ENCODE measurements at regions not wholly inside any gene's neighbourhood (a gene's known extent, or its start where the extent isn't known, plus 50 kb on each side); places are given as distances from the start of the nearest gene placed in this dataset.
"Not testable (repeated sequence)": the region's sequence is repeated elsewhere in the genome, so short reads cannot be mapped to it uniquely, and the experiment has no call there.

DNA sequence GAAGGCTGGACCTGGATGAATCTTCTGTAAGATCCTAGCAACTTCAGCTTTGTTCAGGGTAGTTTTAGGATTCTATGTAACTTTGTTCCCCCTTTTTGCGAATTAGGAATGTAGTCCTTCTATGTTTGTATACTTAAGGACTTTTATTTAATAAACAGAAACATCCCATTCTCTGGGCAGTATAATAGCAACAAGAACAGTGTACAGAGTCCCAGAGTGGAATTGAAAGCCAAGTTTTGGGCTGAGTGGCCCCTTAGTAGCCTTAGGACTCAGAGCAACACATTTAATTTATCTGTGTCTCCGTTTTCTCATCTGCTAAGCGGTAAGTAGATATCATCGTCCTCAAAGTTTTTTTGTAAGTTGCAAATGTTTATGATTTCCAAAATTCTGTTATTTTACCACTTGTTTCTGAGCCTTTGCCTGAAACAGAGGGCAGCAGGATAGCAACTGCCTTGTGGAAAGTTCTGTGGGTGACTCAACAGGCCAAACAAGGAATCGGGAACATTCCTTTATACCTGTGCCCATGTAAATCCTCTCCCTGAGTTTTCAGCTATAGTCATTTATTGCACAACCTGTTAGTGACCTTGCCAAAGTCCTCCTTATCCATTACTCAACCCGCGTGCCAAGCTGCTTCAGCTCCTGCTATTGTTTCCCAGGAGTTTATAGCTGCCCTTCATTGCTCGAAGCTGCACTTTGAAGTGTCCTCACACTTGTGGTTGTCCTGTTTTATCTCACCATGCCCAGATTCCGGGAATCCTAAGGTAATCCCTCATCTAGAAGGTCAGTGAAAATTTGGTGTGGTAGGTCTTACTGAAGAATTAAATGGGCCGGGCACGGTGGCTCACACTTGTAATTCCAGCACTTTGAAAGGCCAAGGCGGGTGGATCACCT lies 199.1 kb upstream of the AHR start:
- H3K4me2 ChIP-seq (replicated peaks; ENCODE audit: low read depth, low read length, poor library complexity, severe bottlenecking) = no peak overlapping the region

GRCh38 chr7:17099974-17100509 lies 198.4 kb upstream of the AHR start:
- H2AFZ ChIP-seq (ENCODE audit: insufficient read depth, low read depth, low read length, poor library complexity, severe bottlenecking); H3K4me3 ChIP-seq (ENCODE audit: control extremely low read depth in 1 of 5, extremely low read depth in 1 of 5, insufficient read depth in 1 of 5, low read depth in 2 of 5, low read length in 4 of 5); DNase-seq; H3K36me3 ChIP-seq (replicated peaks in 1 of 2; ENCODE audit: control extremely low read depth in 1 of 2, control insufficient read depth in 1 of 2, extremely low read depth in 1 of 2, insufficient read depth in 2 of 2, low read length in 1 of 2); H3K79me2 ChIP-seq (ENCODE audit: control insufficient read depth, insufficient read depth, low read length); CTCF ChIA-PET; H3K4me2 ChIP-seq (replicated peaks; ENCODE audit: low read depth, low read length, poor library complexity, severe bottlenecking); H3K4me3 Mint-ChIP-seq; H3K9me3 ChIP-seq (ENCODE audit: control extremely low read depth in 1 of 3, control insufficient read depth in 2 of 3, insufficient read depth in 1 of 3, low read length in 2 of 3); H3K9me3 Mint-ChIP-seq (ENCODE audit: insufficient read depth); POLR2A ChIA-PET; ATAC-seq (ENCODE audit: low read depth); H3K27me3 ChIP-seq (replicated peaks in 1 of 4; ENCODE audit: control extremely low read depth in 1 of 4, control insufficient read depth in 3 of 4, insufficient read depth in 4 of 4, low read length in 3 of 4); H4K20me1 ChIP-seq (ENCODE audit: control insufficient read depth, insufficient read depth, low read length, poor library complexity, severe bottlenecking); intact Hi-C loops (cut with micrococcal nuclease); H3K27ac ChIP-seq (ENCODE audit: low read length in 2 of 2); H3K9ac ChIP-seq (ENCODE audit: low read length); H3K27me3 Mint-ChIP-seq; H3K27ac Mint-ChIP-seq: not testable (repeated sequence)
- peaks cover 10 to 11% of the 10 kb centered on the region in 2 donors for H3K4me1 ChIP-seq (ENCODE audit: control insufficient read depth in 2 of 2, insufficient read depth in 2 of 2, low read length in 2 of 2)
- peaks cover 15% of the 10 kb centered on the region for H3K4me1 Mint-ChIP-seq
- WGBS (ENCODE audit: insufficient coverage) = no CpG with 5 or more reads among the region's 2 CpGs

More for the DNA sequence above, 199.1 kb upstream of the AHR start:
- no peaks in the 10 kb centered on the region for H3K79me2 ChIP-seq (ENCODE audit: control insufficient read depth, insufficient read depth, low read length)
- H2AFZ ChIP-seq (ENCODE audit: insufficient read depth, low read depth, low read length, poor library complexity, severe bottlenecking) = no peak overlapping the region
- no peaks in the 10 kb centered on the region for H3K9me3 Mint-ChIP-seq (ENCODE audit: insufficient read depth)
- ATAC-seq (ENCODE audit: low read depth) (no peak), DNase-seq (no peak)
- H3K4me1 Mint-ChIP-seq = peaks cover 15% of the 10 kb centered on the region
- no peak overlapping the region for H3K4me3 Mint-ChIP-seq
- H3K36me3 ChIP-seq (replicated peaks in 1 of 2; ENCODE audit: control extremely low read depth in 1 of 2, control insufficient read depth in 1 of 2, extremely low read depth in 1 of 2, insufficient read depth in 2 of 2, low read length in 1 of 2) = no peaks in the 10 kb centered on the region
- H3K27me3 ChIP-seq (replicated peaks in 1 of 4; ENCODE audit: control extremely low read depth in 1 of 4, control insufficient read depth in 3 of 4, insufficient read depth in 4 of 4, low read length in 3 of 4) = no peaks in the 10 kb centered on the region
- no peak for TF ChIP-seq EZH2 (IDR thresholded peaks at IDR 0.05; ENCODE audit: borderline replicate concordance, insufficient read depth, low read depth, low read length, poor library complexity, severe bottlenecking)
- TF ChIP-seq, protein P1, sequence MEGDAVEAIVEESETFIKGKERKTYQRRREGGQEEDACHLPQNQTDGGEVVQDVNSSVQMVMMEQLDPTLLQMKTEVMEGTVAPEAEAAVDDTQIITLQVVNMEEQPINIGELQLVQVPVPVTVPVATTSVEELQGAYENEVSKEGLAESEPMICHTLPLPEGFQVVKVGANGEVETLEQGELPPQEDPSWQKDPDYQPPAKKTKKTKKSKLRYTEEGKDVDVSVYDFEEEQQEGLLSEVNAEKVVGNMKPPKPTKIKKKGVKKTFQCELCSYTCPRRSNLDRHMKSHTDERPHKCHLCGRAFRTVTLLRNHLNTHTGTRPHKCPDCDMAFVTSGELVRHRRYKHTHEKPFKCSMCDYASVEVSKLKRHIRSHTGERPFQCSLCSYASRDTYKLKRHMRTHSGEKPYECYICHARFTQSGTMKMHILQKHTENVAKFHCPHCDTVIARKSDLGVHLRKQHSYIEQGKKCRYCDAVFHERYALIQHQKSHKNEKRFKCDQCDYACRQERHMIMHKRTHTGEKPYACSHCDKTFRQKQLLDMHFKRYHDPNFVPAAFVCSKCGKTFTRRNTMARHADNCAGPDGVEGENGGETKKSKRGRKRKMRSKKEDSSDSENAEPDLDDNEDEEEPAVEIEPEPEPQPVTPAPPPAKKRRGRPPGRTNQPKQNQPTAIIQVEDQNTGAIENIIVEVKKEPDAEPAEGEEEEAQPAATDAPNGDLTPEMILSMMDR (IDR thresholded peaks at IDR 0.05) = no peak
- peaks cover 0 to 2% (median 0%) of the 10 kb centered on the region in 3 donors for H3K9me3 ChIP-seq (ENCODE audit: control extremely low read depth in 1 of 3, control insufficient read depth in 2 of 3, insufficient read depth in 1 of 3, low read length in 2 of 3)
- ChIA-PET POLR2A (no interaction called here), CTCF (interaction anchor here (0.6 to 0.7 kb wide), 2 partner anchors 43 to 478 kb away, joined by 3 read pairs; no protein-coding TSS in a partner anchor)
- no peak overlapping the region for H3K9ac ChIP-seq (ENCODE audit: low read length)
- WGBS (ENCODE audit: insufficient coverage) = 100% methylated on average over 7 of the region's 12 CpGs
- H3K27me3 Mint-ChIP-seq = no peaks in the 10 kb centered on the region
- no peak overlapping the region for H3K27ac Mint-ChIP-seq
- H3K4me3 ChIP-seq (ENCODE audit: control extremely low read depth in 1 of 5, extremely low read depth in 1 of 5, insufficient read depth in 1 of 5, low read depth in 2 of 5, low read length in 4 of 5) = no peak overlapping the region
- H3K4me1 ChIP-seq (ENCODE audit: control insufficient read depth in 2 of 2, insufficient read depth in 2 of 2, low read length in 2 of 2) = peaks cover 10 to 11% of the 10 kb centered on the region in 2 donors
- no peak overlapping the region for H3K27ac ChIP-seq (ENCODE audit: low read length in 2 of 2)
- no peaks in the 10 kb centered on the region for H4K20me1 ChIP-seq (ENCODE audit: control insufficient read depth, insufficient read depth, low read length, poor library complexity, severe bottlenecking)
- intact Hi-C loops (cut with micrococcal nuclease) = no loop called here

All from B cell (primary cell).